ENCODE measurements at regions not wholly inside any gene's neighbourhood (a gene's known extent, or its start where the extent isn't known, plus 50 kb on each side); places are given as distances from the start of the nearest gene placed in this dataset.
"Not testable (repeated sequence)": the region's sequence is repeated elsewhere in the genome, so short reads cannot be mapped to it uniquely, and the experiment has no call there.

DNA sequence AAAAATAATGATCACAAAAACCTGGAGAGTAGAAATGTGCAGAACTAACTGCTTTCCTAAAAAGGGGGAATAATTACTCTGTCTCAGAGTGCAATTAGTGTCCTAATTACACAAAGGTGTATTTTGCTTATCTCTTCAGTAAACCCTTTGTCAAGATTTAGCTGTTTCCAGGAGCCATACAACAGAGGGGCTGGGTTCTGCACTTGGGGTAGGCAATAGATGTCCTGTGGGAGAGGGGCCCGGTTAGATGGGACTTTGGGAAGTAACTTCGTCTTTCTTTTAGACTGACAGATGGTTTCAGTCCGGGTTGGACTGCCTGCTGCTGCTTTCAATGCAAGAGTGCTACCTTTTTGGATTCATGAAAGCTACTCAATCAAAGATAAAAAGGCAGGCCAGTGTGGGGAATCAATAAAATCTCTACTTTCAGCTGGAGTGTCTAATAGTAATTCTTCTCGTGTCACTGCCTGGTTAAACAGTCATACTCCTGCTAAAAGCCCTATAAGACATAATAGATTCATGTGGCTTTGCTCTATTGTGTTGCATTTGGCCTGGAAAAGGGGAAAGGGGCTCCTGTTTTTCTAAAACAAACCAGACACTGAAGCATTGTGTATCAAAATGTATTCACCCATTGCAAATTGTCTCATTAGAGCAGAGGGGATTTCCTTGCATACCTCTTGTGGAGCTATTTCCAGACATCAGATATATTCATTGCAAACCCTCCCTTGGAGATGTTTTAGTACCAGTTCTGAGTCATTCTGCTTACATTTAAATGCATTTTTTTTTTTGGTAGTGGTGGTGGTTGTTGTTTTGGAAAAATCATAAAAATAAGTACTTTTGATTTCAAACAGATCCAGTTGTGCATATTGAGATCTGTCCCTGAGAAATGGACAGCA lies 83.3 kb upstream of the PCDH8 start:
- DNase-seq (ENCODE audit: insufficient read length, low spot score) (no peak), FAIRE-seq (no peak)

DNA sequence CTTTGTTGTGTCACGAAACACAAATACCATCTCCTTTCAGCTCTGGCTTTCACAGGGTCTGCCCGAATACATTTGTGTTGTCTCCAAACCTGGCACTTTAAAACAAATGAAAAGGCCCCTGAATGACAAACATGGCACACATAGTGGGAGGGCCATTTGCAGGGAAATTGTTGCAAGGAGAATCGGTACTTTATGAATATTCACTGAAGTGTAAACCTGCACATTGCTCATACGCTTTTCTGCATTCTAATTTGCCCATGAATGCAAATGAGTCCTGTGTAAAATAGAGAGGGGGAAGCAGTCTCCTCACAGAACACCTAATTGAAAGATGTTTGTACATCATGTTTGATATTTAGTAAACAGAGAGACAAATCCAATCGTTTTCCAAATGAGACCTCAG lies 82.7 kb upstream of the PCDH8 start:
- no peak for DNase-seq (ENCODE audit: insufficient read length, low spot score)
- no peak for FAIRE-seq

- FAIRE-seq (no peak), DNase-seq (ENCODE audit: insufficient read length, low spot score) (no peak)
These were observed 81.4 kb upstream of the PCDH8 start for GRCh38 chr13:52929846-52930245.

GRCh38 chr13:52926971-52927370 lies 78.5 kb upstream of the PCDH8 start:
- DNase-seq (ENCODE audit: insufficient read length, low spot score), result no peak
- FAIRE-seq, result no peak

DNA sequence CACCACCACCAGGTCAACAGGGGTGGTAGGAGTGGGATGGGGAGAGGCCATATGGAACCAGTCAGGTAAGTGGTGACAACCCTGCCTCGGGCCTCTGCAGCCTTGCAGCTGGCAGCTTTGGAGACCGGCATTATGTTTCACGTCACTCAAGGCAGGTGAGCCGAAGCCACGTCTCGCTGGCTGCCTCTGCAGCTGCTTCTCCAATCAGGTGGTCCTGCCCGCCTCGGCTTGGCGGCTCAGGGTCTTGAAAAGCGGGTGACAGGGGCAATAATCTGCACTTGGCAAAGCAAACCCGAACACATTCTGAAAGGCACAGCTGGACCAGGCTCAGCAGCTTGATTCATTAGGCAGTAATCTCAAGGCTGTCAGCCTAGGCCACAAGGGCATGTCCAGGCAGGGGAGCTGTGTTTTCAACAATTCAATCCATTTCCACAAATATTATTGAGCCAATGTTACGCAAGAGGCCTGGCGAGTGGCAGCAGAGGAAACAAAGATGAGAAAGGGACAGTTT lies 77.4 kb upstream of the PCDH8 start:
- FAIRE-seq (no peak), DNase-seq (ENCODE audit: insufficient read length, low spot score) (no peak)

DNA sequence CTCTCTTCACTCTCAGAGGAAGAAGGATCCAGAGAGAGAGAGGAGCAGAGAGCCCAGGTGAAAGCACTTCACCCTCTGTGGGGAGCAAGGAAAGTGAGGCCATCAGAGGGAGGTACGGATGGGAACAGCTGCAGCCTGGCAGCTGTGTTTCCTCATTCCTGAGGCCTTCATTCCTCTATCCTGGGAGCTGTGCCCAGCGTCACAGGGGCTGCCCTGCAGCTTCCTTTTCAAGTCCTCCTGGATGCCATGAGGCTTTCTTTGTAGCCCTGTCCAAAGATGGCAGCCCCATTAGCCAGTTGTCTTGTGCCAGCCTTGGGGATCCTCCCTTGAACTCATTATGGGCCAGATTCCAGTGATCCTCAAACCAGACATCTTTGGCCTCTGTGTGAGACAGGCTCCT lies 76.8 kb upstream of the PCDH8 start:
- FAIRE-seq, result no peak

DNA sequence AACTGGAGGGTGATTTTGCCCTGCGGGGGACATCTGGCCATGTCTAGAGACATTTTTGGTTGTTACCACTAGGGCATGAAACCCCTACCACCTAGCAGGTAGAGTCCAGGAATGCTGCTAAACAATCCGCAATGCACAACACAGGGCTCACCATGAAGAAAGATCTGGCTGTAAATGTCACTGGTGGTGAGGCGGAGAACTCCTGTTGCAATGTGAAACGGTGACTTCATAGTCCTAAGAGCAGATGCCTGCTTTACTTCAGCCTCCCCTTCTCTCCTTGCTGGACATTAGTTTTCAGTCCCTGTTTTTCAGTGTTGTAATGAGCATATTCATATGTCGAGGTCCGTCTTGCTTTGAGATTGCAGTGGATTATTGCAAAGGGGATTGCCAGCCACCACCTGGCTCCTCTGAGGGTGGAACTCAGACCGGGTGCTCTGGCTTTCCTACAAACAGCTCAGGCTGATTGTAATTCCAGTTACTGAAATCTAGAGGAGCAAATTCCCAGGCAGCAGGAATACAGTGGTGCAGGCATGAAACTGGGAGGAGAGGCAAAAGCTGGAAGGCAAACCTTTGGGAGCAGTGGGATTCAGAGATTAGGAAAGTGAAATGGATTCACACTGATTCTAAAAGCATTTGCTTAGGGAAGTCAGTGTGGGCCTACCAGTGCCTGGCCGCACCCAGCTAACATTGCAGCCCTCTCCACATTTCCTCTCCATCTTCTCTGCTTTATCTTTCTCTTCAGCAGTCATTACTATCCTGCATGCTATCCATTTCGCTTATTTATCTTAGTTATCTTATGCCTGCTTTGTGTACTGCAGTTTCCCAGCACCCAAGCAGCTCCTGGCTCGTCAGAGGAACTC lies 76.1 kb upstream of the PCDH8 start:
- FAIRE-seq (no peak), DNase-seq (ENCODE audit: insufficient read length, low spot score) (no peak)

More for the DNA sequence above, 76.8 kb upstream of the PCDH8 start:
- DNase-seq (ENCODE audit: insufficient read length, low spot score), result no peak

- no peak for DNase-seq (ENCODE audit: insufficient read length, low spot score)
- no peak for FAIRE-seq
These were observed 74.5 kb upstream of the PCDH8 start for GRCh38 chr13:52922961-52923360.

DNA sequence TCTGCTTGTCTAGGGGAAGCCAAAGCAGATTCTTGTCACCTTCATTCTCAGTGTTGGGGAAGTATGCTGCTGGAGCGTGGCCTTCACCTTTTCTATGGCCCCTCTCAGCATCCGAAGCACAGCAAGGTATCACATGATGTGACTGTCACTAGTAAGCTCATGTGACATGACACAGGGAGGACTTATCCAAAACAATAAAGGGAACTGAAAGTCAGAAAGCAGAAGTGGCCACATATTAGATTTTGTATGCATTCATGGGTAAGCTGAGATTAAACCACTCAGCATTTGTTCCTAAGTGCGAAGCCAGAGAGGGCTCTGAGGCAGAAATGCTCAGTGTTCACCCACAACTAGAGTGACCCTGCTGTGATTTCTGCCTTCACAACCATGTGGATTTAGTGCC lies 72.8 kb upstream of the PCDH8 start:
- FAIRE-seq (no peak), DNase-seq (ENCODE audit: insufficient read length, low spot score) (no peak)

- DNase-seq (ENCODE audit: insufficient read length, low spot score) (no peak), FAIRE-seq (no peak)
These were observed 68.1 kb upstream of the PCDH8 start for GRCh38 chr13:52916486-52916990.

DNA sequence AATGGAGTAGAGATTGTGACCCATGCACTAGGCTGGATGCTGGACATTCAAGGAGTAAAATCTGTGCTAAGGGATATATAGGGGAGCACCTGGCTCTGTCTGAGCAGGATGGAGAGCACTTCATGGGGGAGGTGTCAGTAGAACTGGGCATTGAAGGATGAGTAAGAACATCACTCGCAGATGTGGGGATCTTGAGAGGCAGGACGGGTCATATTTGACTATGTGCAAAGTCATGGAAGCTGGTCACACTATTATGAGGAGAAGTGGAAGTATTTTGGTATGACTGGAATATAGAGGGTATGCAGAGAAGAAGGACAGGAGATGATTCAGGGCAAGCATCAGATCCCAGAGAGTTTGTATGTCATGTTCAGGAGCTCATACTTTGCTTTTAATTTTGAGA lies 62.9 kb upstream of the PCDH8 start:
- no peak for FAIRE-seq
- no peak for DNase-seq (ENCODE audit: insufficient read length, low spot score)

DNA sequence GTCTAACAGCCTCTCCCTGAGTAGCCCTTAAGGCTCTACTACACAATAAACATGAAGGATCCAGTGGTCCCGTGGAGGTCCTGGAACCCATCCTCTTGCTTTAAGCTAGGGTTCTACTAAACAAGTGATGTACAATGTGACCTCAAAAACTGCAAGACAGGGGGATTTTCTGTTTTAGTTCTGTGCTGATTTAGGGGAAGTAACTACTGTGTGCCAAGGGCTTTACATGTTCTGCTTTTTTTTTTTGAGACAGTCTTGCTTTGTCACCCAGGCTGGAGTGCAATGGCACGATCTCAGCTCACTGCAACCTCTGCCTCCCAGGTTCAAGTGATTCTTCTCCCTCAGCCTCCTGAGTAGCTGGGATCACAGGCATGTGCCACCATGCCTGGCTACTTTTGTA lies 61.9 kb upstream of the PCDH8 start:
- not testable (repeated sequence) for DNase-seq (ENCODE audit: insufficient read length, low spot score)

DNA sequence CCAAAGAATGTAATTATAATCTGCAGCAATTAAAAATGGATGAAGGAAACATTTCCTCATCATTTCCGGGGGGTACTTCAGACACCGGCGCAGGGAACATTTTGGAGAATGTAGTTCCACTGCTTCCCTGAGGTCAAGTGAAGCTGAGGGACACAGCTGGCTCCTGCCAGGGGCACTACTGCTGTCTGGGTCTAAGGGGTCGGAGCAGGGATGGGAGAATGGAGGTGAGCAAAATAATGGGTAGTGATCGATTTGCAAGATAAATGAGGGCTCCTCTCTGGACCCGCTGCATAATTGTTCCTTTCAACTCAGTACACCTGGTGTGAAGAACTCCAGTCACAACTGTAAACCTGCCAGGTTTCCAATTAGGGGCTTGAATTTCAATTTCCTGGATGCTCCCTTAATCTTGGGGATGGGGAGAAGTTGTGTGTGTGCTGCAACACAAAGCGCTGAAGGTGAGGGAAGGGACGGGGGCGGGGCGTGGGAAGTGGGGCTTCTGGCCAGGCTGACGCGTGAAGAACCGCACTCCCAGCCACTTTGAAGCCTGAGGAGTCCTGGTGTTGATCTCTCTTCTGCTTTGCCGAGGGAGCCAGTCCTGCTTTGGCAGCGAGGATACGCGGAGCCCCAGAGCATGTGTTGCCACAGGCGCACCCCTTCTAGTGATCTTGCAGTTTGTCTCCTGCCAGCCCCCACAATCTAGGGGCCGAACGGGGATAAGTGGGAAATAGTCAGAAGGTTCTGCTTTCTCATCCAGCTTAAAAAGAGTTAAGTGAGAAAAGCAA lies 57.9 kb upstream of the PCDH8 start:
- no peak for DNase-seq (ENCODE audit: insufficient read length, low spot score)
- FAIRE-seq, result no peak

More for the DNA sequence above, 61.9 kb upstream of the PCDH8 start:
- FAIRE-seq, result not testable (repeated sequence)

- DNase-seq (ENCODE audit: insufficient read length, low spot score) (no peak), FAIRE-seq (no peak)
These were observed 57.3 kb upstream of the PCDH8 start for GRCh38 chr13:52905701-52906100.

DNA sequence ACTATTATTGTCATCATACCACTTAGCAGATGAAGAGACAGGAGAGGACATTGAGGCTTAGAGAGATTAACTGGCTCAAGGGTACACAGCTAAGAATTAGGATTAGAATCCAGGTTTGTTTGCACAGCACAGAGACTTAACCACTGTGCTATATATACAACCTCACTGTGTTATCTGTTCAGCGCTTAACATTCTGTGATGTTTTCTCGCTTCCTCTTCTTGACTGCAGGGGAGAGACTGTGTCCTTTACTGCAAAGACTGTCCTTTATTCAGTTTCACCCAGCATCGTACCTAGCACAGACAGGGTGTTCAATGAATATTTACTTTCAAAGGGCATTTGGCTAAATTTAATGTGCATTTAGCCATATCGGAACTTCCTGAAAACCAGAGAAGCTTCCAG lies 54.9 kb upstream of the PCDH8 start:
- FAIRE-seq (no peak), DNase-seq (ENCODE audit: insufficient read length, low spot score) (no peak)

GRCh38 chr13:52899206-52899605 lies 50.8 kb upstream of the PCDH8 start:
- DNase-seq (ENCODE audit: insufficient read length, low spot score) (no peak), FAIRE-seq (no peak)

All from HTR-8/SVneo (cell line).